Neural cell (in vitro differentiated cells): ENCODE measurements at regions not wholly inside any gene's neighbourhood (a gene's known extent, or its start where the extent isn't known, plus 50 kb on each side); places are given as distances from the start of the nearest gene placed in this dataset.
"Not testable (repeated sequence)": the region's sequence is repeated elsewhere in the genome, so short reads cannot be mapped to it uniquely, and the experiment has no call there.

Experiments used
- H2AFZ ChIP-seq: fragments of 200-600, 300-800 bp; sonication (generic), shearing (Covaris generic); 2 replicates; pipeline ENCODE4 v1.6.0; 2014; ENCODE audit warnings: low read depth, mild to moderate bottlenecking, antibody characterized with exemption, low read length, moderate library complexity
- H3F3A ChIP-seq: fragments of 200-600 bp; shearing (Covaris generic); 2 replicates; pipeline ENCODE4 v1.6.1; 2016; ENCODE audit warnings: mild to moderate bottlenecking, moderate library complexity, mixed read lengths, antibody characterized with exemption, low read length; ENCODE audit not compliant: insufficient read depth, poor library complexity, severe bottlenecking
- H3K27ac ChIP-seq: fragments of 200-600, 300-800 bp; sonication (generic), shearing (Covaris generic); 2 replicates; pipeline ENCODE4 v1.5.1; 2014; ENCODE audit warnings: mild to moderate bottlenecking, low read length, moderate library complexity
- H3K27me3 ChIP-seq: fragments of 300-800, 200-600 bp; sonication (generic), shearing (Covaris generic); 2 replicates; pipeline ENCODE4 v1.6.0; 2014; ENCODE audit warnings: mild to moderate bottlenecking, low read depth, low read length, moderate library complexity; ENCODE audit not compliant: insufficient read depth
- H3K36me3 ChIP-seq: fragments of 300-800, 200-600 bp; sonication (generic), shearing (Covaris generic); 2 replicates; pipeline ENCODE4 v1.5.1; 2014; ENCODE audit warnings: mild to moderate bottlenecking, antibody characterized with exemption, low read length, moderate library complexity; ENCODE audit not compliant: insufficient read depth
- H3K4me2 ChIP-seq: fragments of 300-800, 200-600 bp; sonication (generic), shearing (Covaris generic); 2 replicates; pipeline ENCODE4 v1.6.0; 2014; ENCODE audit warnings: mild to moderate bottlenecking, low read length
- H3K4me3 ChIP-seq: fragments of 300-800, 200-600 bp; sonication (generic), shearing (Covaris generic); 2 replicates; pipeline ENCODE4 v1.5.1; 2014; ENCODE audit warnings: mild to moderate bottlenecking, low read length, moderate library complexity
- H3K79me2 ChIP-seq: fragments of 200-600 bp; shearing (Covaris generic); replicated peaks from 2 replicates; pipeline ENCODE4 v1.6.0; 2014; ENCODE audit warnings: mild to moderate bottlenecking, low read length, moderate library complexity; ENCODE audit not compliant: insufficient read depth
- H3K9ac ChIP-seq: fragments of 300-800, 200-600 bp; sonication (generic), shearing (Covaris generic); 2 replicates; pipeline ENCODE4 v1.6.1; 2016; ENCODE audit warnings: mild to moderate bottlenecking, low read length, mixed read lengths
- H3K9me2 ChIP-seq: fragments of 200-600 bp; shearing (Covaris generic); 2 replicates; pipeline ENCODE4 v1.6.1; 2016; ENCODE audit warnings: mild to moderate bottlenecking, low read length, mixed read lengths; ENCODE audit not compliant: insufficient read depth
- H3K9me3 ChIP-seq: fragments of 200-600, 300-800 bp; sonication (generic), shearing (Covaris generic); 2 replicates; pipeline ENCODE4 v1.6.1; 2016; ENCODE audit warnings: mild to moderate bottlenecking, mixed run types, low read length, moderate library complexity, mixed read lengths
- H4K20me1 ChIP-seq: fragments of 200-600 bp; shearing (Covaris generic); 2 replicates; pipeline ENCODE4 v1.6.1; 2016; ENCODE audit warnings: mild to moderate bottlenecking, mixed run types; ENCODE audit not compliant: insufficient read depth
- small RNA-seq, 3 experiments: library from RNA; depleted of rRNA; stranded (forward); fragments of <200 nt; gene quantifications; one replicate each; pipeline ENCODE3, GENCODE V24; 2012

GRCh38 chr1:223913715-223914114, 68.0 kb upstream of the TP53BP2 start:
- not testable (repeated sequence) for H2AFZ ChIP-seq, H3K4me2 ChIP-seq, H3K36me3 ChIP-seq, H3K79me2 ChIP-seq, H3K9me2 ChIP-seq, H3F3A ChIP-seq, H3K4me3 ChIP-seq, H3K9ac ChIP-seq, H4K20me1 ChIP-seq, H3K27me3 ChIP-seq, H3K27ac ChIP-seq, H3K9me3 ChIP-seq

DNA sequence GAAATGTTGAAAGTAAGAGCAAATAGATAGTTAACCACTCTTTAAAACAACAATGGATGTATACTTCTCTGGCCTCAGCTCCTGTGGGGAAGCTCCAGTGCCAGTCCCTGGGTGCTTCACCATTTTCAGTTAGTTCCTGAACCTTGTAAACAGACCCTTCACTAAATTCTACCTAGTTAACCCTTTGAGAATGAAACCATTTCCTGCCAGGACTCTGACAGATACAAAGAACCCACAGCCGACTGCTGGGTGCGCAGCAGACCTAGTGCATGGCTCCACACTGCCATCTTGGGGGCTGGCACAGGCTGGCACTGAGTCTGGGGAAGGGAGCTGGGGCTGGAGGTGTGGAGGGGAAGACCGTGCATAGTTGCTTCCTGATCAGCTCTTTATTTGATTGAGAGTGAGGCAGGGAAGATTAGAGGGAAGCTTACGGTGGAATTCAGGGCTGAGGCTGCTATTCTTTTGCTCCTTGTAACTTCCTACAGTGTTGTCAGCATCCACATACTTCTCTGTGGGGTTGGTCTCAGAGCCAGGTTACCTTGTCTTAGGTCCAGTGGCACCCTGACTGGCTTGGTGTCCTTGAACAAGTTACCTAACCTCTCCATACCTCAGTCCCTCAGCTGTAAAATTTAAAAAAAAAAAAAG, 62.3 kb upstream of the TP53BP2 start:
- H3K36me3 ChIP-seq, H3K27ac ChIP-seq, H2AFZ ChIP-seq, H3K9me3 ChIP-seq, H3K9me2 ChIP-seq, H3F3A ChIP-seq, H3K79me2 ChIP-seq, H3K27me3 ChIP-seq, H3K4me2 ChIP-seq, H3K4me3 ChIP-seq, H3K9ac ChIP-seq, H4K20me1 ChIP-seq: not testable (repeated sequence)

DNA sequence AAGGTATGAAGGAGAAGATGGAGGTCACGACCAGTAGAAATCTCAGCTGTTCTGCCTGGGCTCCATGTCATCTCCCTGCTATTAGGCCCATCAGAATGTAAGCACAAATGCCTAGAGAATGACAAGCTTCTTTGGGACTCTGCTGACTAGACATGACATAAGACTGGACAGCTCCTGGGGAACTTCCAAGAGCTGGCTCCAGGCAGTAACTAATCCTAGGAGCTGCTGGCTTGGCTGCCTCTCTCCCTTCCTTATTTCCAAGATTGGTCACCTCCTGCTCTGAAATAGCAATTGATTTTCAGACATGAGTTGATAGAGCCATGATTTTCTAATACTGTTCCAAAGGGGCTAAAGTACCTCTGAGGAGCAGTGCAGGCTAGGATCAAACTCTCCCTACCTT, 57.5 kb upstream of the TP53BP2 start:
- H3K36me3 ChIP-seq, H3K9me3 ChIP-seq, H3K4me2 ChIP-seq, H3K79me2 ChIP-seq, H3K27ac ChIP-seq, H3F3A ChIP-seq, H4K20me1 ChIP-seq, H2AFZ ChIP-seq, H3K9me2 ChIP-seq, H3K27me3 ChIP-seq, H3K4me3 ChIP-seq, H3K9ac ChIP-seq: not testable (repeated sequence)

- not testable (repeated sequence) for H3K27ac ChIP-seq, H3K9ac ChIP-seq, H3F3A ChIP-seq, H3K4me2 ChIP-seq, H2AFZ ChIP-seq, H3K36me3 ChIP-seq, H3K27me3 ChIP-seq, H3K4me3 ChIP-seq, H3K79me2 ChIP-seq, H4K20me1 ChIP-seq, H3K9me3 ChIP-seq, H3K9me2 ChIP-seq
Measured at GRCh38 chr1:223899775-223900174, 54.0 kb upstream of the TP53BP2 start.

- not testable (repeated sequence) for H3K36me3 ChIP-seq, H4K20me1 ChIP-seq, H3K9me2 ChIP-seq, H3K9ac ChIP-seq, H2AFZ ChIP-seq, H3F3A ChIP-seq, H3K4me3 ChIP-seq, H3K27me3 ChIP-seq, H3K27ac ChIP-seq, H3K79me2 ChIP-seq, H3K4me2 ChIP-seq, H3K9me3 ChIP-seq
Measured at GRCh38 chr1:223897097-223897496, 51.4 kb upstream of the TP53BP2 start.

GRCh38 chr1:223895950-223896349, 50.2 kb upstream of the TP53BP2 start:
- not testable (repeated sequence) for H2AFZ ChIP-seq, H3K79me2 ChIP-seq, H3K9me2 ChIP-seq, H3K9me3 ChIP-seq, H3K4me3 ChIP-seq, H3K36me3 ChIP-seq, H3K27me3 ChIP-seq, H4K20me1 ChIP-seq, H3K27ac ChIP-seq, H3F3A ChIP-seq, H3K9ac ChIP-seq, H3K4me2 ChIP-seq

Small RNA genes lying in the stretch of these regions (small RNA-seq; reads per million reads assigned to genes)
- 0 reads per million in 3 experiments for gene RNU6-1319P
